HG03025 (cell line): ENCODE measurements at regions not wholly inside any gene's neighbourhood (a gene's known extent, or its start where the extent isn't known, plus 50 kb on each side); places are given as distances from the start of the nearest gene placed in this dataset.

Experiments used
- ATAC-seq: cut with Tn5 transposase; IDR thresholded peaks from one replicate; pipeline ENCODE4 v1.9.1; 2021; ENCODE audit warnings: mild to moderate bottlenecking, moderate library complexity; ENCODE audit not compliant: unreplicated experiment, low FRiP score

- ATAC-seq: no peak
Observed at GRCh38 chr6:148250975-148251685, 91.5 kb upstream of the SASH1 start.

GRCh38 chr6:148251891-148252290 is 90.7 kb upstream of the SASH1 start:
- no peak for ATAC-seq

- ATAC-seq: no peak
Observed at GRCh38 chr6:148257810-148258209, 84.8 kb upstream of the SASH1 start.

GRCh38 chr6:148258868-148259267 is 83.8 kb upstream of the SASH1 start:
- ATAC-seq: no peak

- ATAC-seq: no peak
Observed at GRCh38 chr6:148261470-148261869, 81.2 kb upstream of the SASH1 start.

- ATAC-seq: no peak
Observed at GRCh38 chr6:148263010-148263409, 79.6 kb upstream of the SASH1 start.

- ATAC-seq: no peak
Observed at GRCh38 chr6:148263961-148264360, 78.7 kb upstream of the SASH1 start.

GRCh38 chr6:148265054-148265453 is 77.6 kb upstream of the SASH1 start:
- no peak for ATAC-seq

- ATAC-seq: no peak
Observed at GRCh38 chr6:148269386-148269785, 73.3 kb upstream of the SASH1 start.

GRCh38 chr6:148271711-148272439 is 70.8 kb upstream of the SASH1 start:
- no peak for ATAC-seq

GRCh38 chr6:148272597-148272996 is 70.0 kb upstream of the SASH1 start:
- ATAC-seq: no peak

- no peak for ATAC-seq
Observed at GRCh38 chr6:148273962-148274752, 68.5 kb upstream of the SASH1 start.

GRCh38 chr6:148274809-148275208 is 67.8 kb upstream of the SASH1 start:
- ATAC-seq: no peak

GRCh38 chr6:148285205-148285604 is 57.4 kb upstream of the SASH1 start:
- ATAC-seq: no peak

- no peak for ATAC-seq
Observed at GRCh38 chr6:148286563-148286962, 56.1 kb upstream of the SASH1 start.

- no peak for ATAC-seq
Observed at GRCh38 chr6:148287623-148288333, 54.9 kb upstream of the SASH1 start.

GRCh38 chr6:148288541-148288940 is 54.1 kb upstream of the SASH1 start:
- no peak for ATAC-seq

GRCh38 chr6:148289153-148289552 is 53.5 kb upstream of the SASH1 start:
- ATAC-seq: no peak

- ATAC-seq: no peak
Observed at GRCh38 chr6:148291876-148292275, 50.8 kb upstream of the SASH1 start.
